ENCODE measurements at regions not wholly inside any gene's neighbourhood (a gene's known extent, or its start where the extent isn't known, plus 50 kb on each side); places are given as distances from the start of the nearest gene placed in this dataset.

GRCh38 chr10:20633714-20634113, 263.4 kb downstream of the NEBL start:
- no peak for TF ChIP-seq CTCF (IDR thresholded peaks at IDR 0.05)
- no peak for TF ChIP-seq POLR2A (IDR thresholded peaks at IDR 0.05)

Data from right lobe of liver (tissue), 4 donors.